ENCODE measurements at regions not wholly inside any gene's neighbourhood (a gene's known extent, or its start where the extent isn't known, plus 50 kb on each side); places are given as distances from the start of the nearest gene placed in this dataset.
A peak's percentile ranks its signal among the peaks of the same experiment; 100 is the strongest.

DNA sequence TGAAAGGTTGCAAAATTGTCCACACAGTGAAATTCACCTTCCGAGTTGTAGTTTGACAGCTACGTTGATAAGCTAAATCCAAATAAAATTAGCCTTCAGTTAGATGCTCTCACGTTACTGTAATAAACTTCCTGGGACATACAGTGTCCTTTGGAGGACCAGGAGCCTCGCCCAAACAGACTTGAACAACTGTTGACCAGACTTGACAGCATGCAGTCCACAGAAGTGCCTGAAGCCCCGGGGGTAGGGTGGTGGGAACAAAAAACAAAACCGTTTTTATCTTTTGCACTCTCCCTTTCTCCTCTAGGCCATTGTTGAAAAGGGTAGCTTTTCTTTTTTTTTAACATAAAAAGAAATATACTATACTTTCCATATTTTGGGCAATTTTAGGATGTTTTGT, 172.8 kb upstream of the SAMSN1 start:
- H3K9me3 ChIP-seq (ENCODE audit: control insufficient read depth, low read depth, low read length): no peaks in the 10 kb centered on the region
- no peak for TF ChIP-seq CTCF (conservative IDR thresholded peaks at IDR 0.05)
- H3K9me3 Mint-ChIP-seq: peaks cover 3 to 8% of the 10 kb centered on the region in 2 experiments; a peak in 1 of 5 replicates
- no peak overlapping the region for H3K4ac ChIP-seq (ENCODE audit: low read depth, low read length)
- no peak overlapping the region for H2BK12ac ChIP-seq (ENCODE audit: insufficient read length, low read depth, low read length)
- no peaks in the 10 kb centered on the region for H3K79me2 ChIP-seq (ENCODE audit: insufficient read depth, low read length)
- H3K4me2 ChIP-seq (ENCODE audit: insufficient read depth, insufficient read length, low read length): no peak overlapping the region
- no peak overlapping the region for H2BK5ac ChIP-seq (ENCODE audit: insufficient read length, low read length)
- H4K5ac ChIP-seq (ENCODE audit: insufficient read length, low read depth, low read length): no peak overlapping the region
- no peak overlapping the region for H2AFZ ChIP-seq (ENCODE audit: low read length)
- WGBS (ENCODE audit: extremely low coverage, insufficient read length, low lambda C conversion rate): no CpG with 5 or more reads among the region's 6 CpGs
- no peaks in the 10 kb centered on the region; the same call in 1 of the 2 replicates for H3K27me3 ChIP-seq (ENCODE audit: insufficient read depth, low read length)
- H3K14ac ChIP-seq (ENCODE audit: insufficient read depth, low read length): no peak overlapping the region
- no peak overlapping the region for H3T11ph ChIP-seq (ENCODE audit: low read length)
- H3K9ac ChIP-seq (ENCODE audit: extremely low read depth, insufficient read length, low read length): no peak overlapping the region
- H2BK120ac ChIP-seq (ENCODE audit: low read depth, low read length, poor library complexity, severe bottlenecking): no peak overlapping the region
- H3K18ac ChIP-seq (ENCODE audit: insufficient read length, low read depth, low read length): no peak overlapping the region
- H3K36me3 Mint-ChIP-seq (ENCODE audit: insufficient read depth in 1 of 3, low read depth in 3 of 3): peaks cover 0 to 5% (median 0%) of the 10 kb centered on the region in 3 experiments; a peak in 1 of 7 replicates
- H3K27me3 Mint-ChIP-seq (ENCODE audit: low read depth): no peaks in the 10 kb centered on the region
- no peak for DNase-seq
- H2BK20ac ChIP-seq (ENCODE audit: low read depth, low read length, poor library complexity, severe bottlenecking): no peak overlapping the region
- H4K8ac ChIP-seq (replicated peaks; ENCODE audit: insufficient read length, low read depth, low read length): no peak overlapping the region
- no peaks in the 10 kb centered on the region for H4K20me1 ChIP-seq (ENCODE audit: control insufficient read depth, insufficient read depth, insufficient read length)
- H3K27ac ChIP-seq (ENCODE audit: insufficient read length, low read depth, low read length): no peak overlapping the region
- H2AK5ac ChIP-seq (ENCODE audit: insufficient read length, low read length): no peak overlapping the region
- H3K23me2 ChIP-seq (ENCODE audit: insufficient read length, low read depth, low read length, poor library complexity, severe bottlenecking): no peaks in the 10 kb centered on the region
- peak overlapping the region in 1 of 3 experiments; percentile 56; a peak in 1 of 7 replicates for H3K27ac Mint-ChIP-seq
- no peak overlapping the region for H4K91ac ChIP-seq (ENCODE audit: insufficient read length, low read depth, low read length)
- H3K4me1 Mint-ChIP-seq: peaks cover 3 to 10% of the 10 kb centered on the region in 2 experiments; a peak in 2 of 4 replicates
- no peak overlapping the region for H3K56ac ChIP-seq (ENCODE audit: insufficient read length, low read depth, low read length)
- H3K4me3 Mint-ChIP-seq: no peak overlapping the region
- H3K23ac ChIP-seq (ENCODE audit: insufficient read length, low read depth, low read length): no peak overlapping the region
- H2BK15ac ChIP-seq (ENCODE audit: low read depth, low read length): no peak overlapping the region
- H3K4me1 ChIP-seq (ENCODE audit: insufficient read depth, low read length): no peaks in the 10 kb centered on the region
- no peaks in the 10 kb centered on the region for H3K79me1 ChIP-seq (ENCODE audit: insufficient read depth, low read depth, low read length, poor library complexity, severe bottlenecking)

All from H9 (cell line).